DND-41 (cell line): ENCODE measurements at regions not wholly inside any gene's neighbourhood (a gene's known extent, or its start where the extent isn't known, plus 50 kb on each side); places are given as distances from the start of the nearest gene placed in this dataset.

ENCODE experiments used
- EZH2 ChIP-seq: IDR thresholded peaks from 3 replicates; pipeline ENCODE4 v1.6.1; 2012; ENCODE audit warnings: borderline replicate concordance, low read depth, mild to moderate bottlenecking, moderate library complexity, low read length, inconsistent platforms; ENCODE audit not compliant: severe bottlenecking
- TF ChIP-seq, protein P1 (sequence below): IDR thresholded peaks from 2 replicates; pipeline ENCODE4 v1.5.1; 2012; ENCODE audit warnings: borderline replicate concordance, low read length, moderate library complexity, mild to moderate bottlenecking; ENCODE audit not compliant: poor library complexity, severe bottlenecking; ENCODE audit errors: extremely low read depth

DNA sequence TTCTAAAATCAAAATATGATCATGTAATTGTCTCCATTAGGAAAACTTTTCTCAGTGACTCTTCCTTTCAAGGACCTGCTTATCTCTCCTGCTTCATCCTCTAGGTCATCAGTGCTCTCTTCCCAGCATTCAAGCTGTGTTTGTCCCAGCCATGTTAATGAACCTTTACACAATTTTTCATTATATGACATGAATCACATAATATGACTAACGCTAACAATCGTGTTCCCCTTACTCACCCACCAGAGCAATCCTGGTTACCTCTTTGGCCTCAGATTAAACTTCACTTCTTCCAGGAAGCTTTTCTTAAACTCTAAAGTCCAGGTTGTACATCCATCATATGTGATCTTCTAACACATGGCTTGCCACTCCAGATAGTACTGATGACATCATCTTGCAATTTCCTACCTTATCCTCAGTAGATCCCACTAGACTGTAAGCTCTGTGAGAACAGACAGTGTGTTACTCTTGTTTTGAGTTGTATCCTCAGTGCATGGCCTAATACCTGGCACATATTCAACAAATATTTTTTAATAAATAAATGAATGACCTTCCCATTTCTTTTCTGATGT lies 882.9 kb upstream of the ZEB2 start:
- no peak for TF ChIP-seq EZH2
- TF ChIP-seq, protein P1, sequence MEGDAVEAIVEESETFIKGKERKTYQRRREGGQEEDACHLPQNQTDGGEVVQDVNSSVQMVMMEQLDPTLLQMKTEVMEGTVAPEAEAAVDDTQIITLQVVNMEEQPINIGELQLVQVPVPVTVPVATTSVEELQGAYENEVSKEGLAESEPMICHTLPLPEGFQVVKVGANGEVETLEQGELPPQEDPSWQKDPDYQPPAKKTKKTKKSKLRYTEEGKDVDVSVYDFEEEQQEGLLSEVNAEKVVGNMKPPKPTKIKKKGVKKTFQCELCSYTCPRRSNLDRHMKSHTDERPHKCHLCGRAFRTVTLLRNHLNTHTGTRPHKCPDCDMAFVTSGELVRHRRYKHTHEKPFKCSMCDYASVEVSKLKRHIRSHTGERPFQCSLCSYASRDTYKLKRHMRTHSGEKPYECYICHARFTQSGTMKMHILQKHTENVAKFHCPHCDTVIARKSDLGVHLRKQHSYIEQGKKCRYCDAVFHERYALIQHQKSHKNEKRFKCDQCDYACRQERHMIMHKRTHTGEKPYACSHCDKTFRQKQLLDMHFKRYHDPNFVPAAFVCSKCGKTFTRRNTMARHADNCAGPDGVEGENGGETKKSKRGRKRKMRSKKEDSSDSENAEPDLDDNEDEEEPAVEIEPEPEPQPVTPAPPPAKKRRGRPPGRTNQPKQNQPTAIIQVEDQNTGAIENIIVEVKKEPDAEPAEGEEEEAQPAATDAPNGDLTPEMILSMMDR, result no peak
